Neuron (in vitro differentiated cells): ENCODE measurements at regions not wholly inside any gene's neighbourhood (a gene's known extent, or its start where the extent isn't known, plus 50 kb on each side); places are given as distances from the start of the nearest gene placed in this dataset.
"Not testable (repeated sequence)": the region's sequence is repeated elsewhere in the genome, so short reads cannot be mapped to it uniquely, and the experiment has no call there.

ENCODE experiments used
- H2AFZ ChIP-seq: one replicate; pipeline ENCODE4 v1.6.1; 2013; ENCODE audit warnings: low read depth, mild to moderate bottlenecking, inconsistent platforms, low read length, moderate library complexity
- H3K27me3 ChIP-seq: one replicate; pipeline ENCODE4 v1.6.1; 2013; ENCODE audit warnings: low read length; ENCODE audit not compliant: insufficient read depth
- H3K36me3 ChIP-seq: one replicate; pipeline ENCODE4 v1.6.1; 2013; ENCODE audit warnings: low read length; ENCODE audit not compliant: insufficient read depth
- H3K4me1 ChIP-seq: one replicate; pipeline ENCODE4 v1.6.1; 2013; ENCODE audit warnings: low read length; ENCODE audit not compliant: insufficient read depth
- H3K4me3 ChIP-seq: 2 replicates; pipeline ENCODE4 v1.5.1; 2013; ENCODE audit warnings: mild to moderate bottlenecking, low read length, moderate library complexity
- H3K9me3 ChIP-seq: one replicate; pipeline ENCODE4 v1.6.1; 2013; ENCODE audit warnings: low read length

GRCh38 chr13:79936368-79937136, 404.4 kb downstream of the SPRY2 start:
- peak overlapping the region; percentile 24 for H2AFZ ChIP-seq
- H3K4me3 ChIP-seq: no peak overlapping the region
- no peaks in the 10 kb centered on the region for H3K36me3 ChIP-seq
- H3K9me3 ChIP-seq: no peaks in the 10 kb centered on the region
- H3K27me3 ChIP-seq: no peaks in the 10 kb centered on the region
- peaks cover 21% of the 10 kb centered on the region for H3K4me1 ChIP-seq

GRCh38 chr13:79935121-79935520, 405.8 kb downstream of the SPRY2 start:
- no peaks in the 10 kb centered on the region for H3K9me3 ChIP-seq
- H3K4me3 ChIP-seq: no peak overlapping the region
- H3K36me3 ChIP-seq: no peaks in the 10 kb centered on the region
- no peak overlapping the region for H2AFZ ChIP-seq
- H3K4me1 ChIP-seq: peaks cover 21% of the 10 kb centered on the region
- no peaks in the 10 kb centered on the region for H3K27me3 ChIP-seq

- Histone ChIP-seq H3K36me3 (no peaks in the 10 kb centered on the region), H3K4me1 (peaks cover 21% of the 10 kb centered on the region), H3K9me3 (no peaks in the 10 kb centered on the region), H3K27me3 (no peaks in the 10 kb centered on the region), H3K4me3 (no peak overlapping the region), H2AFZ (no peak overlapping the region)
These were observed 407.5 kb downstream of the SPRY2 start for GRCh38 chr13:79933389-79933788.

- H3K4me3 ChIP-seq: no peak overlapping the region
These were observed 408.4 kb downstream of the SPRY2 start for GRCh38 chr13:79932556-79932955.

GRCh38 chr13:79923973-79924556, 416.9 kb downstream of the SPRY2 start:
- not testable (repeated sequence) for H3K36me3 ChIP-seq, H3K4me3 ChIP-seq, H3K4me1 ChIP-seq, H3K27me3 ChIP-seq, H2AFZ ChIP-seq, H3K9me3 ChIP-seq

More at GRCh38 chr13:79932556-79932955, 408.4 kb downstream of the SPRY2 start:
- Histone ChIP-seq H3K4me1 (peaks cover 14% of the 10 kb centered on the region), H2AFZ (no peak overlapping the region), H3K27me3 (no peaks in the 10 kb centered on the region), H3K36me3 (no peaks in the 10 kb centered on the region), H3K9me3 (no peaks in the 10 kb centered on the region)

- Histone ChIP-seq H3K4me3 (no peak overlapping the region), H3K27me3 (no peaks in the 10 kb centered on the region), H3K4me1 (no peaks in the 10 kb centered on the region), H3K9me3 (no peaks in the 10 kb centered on the region), H3K36me3 (no peaks in the 10 kb centered on the region), H2AFZ (no peak overlapping the region)
These were observed 421.8 kb downstream of the SPRY2 start for GRCh38 chr13:79919091-79919490.

GRCh38 chr13:79918620-79919019, 422.3 kb downstream of the SPRY2 start:
- Histone ChIP-seq H3K36me3 (no peaks in the 10 kb centered on the region), H3K4me3 (no peak overlapping the region), H3K27me3 (no peaks in the 10 kb centered on the region), H3K9me3 (no peaks in the 10 kb centered on the region), H3K4me1 (no peaks in the 10 kb centered on the region), H2AFZ (no peak overlapping the region)

- Histone ChIP-seq H3K36me3 (no peaks in the 10 kb centered on the region), H3K4me1 (no peaks in the 10 kb centered on the region), H3K4me3 (no peak overlapping the region), H2AFZ (no peak overlapping the region), H3K27me3 (no peaks in the 10 kb centered on the region), H3K9me3 (no peaks in the 10 kb centered on the region)
These were observed 423.3 kb downstream of the SPRY2 start for GRCh38 chr13:79917628-79918027.

GRCh38 chr13:79915114-79915811, 425.7 kb downstream of the SPRY2 start:
- H3K36me3 ChIP-seq: no peaks in the 10 kb centered on the region
- H3K4me1 ChIP-seq: no peaks in the 10 kb centered on the region
- no peak overlapping the region for H3K4me3 ChIP-seq
- H3K27me3 ChIP-seq: no peaks in the 10 kb centered on the region
- H2AFZ ChIP-seq: no peak overlapping the region
- H3K9me3 ChIP-seq: no peaks in the 10 kb centered on the region

- Histone ChIP-seq H2AFZ (no peak overlapping the region), H3K27me3 (no peaks in the 10 kb centered on the region), H3K4me3 (no peak overlapping the region), H3K9me3 (no peaks in the 10 kb centered on the region), H3K36me3 (no peaks in the 10 kb centered on the region), H3K4me1 (no peaks in the 10 kb centered on the region)
These were observed 427.6 kb downstream of the SPRY2 start for GRCh38 chr13:79913141-79913827.

- H3K27me3 ChIP-seq: no peaks in the 10 kb centered on the region
- no peaks in the 10 kb centered on the region for H3K9me3 ChIP-seq
- no peaks in the 10 kb centered on the region for H3K36me3 ChIP-seq
- H3K4me1 ChIP-seq: no peaks in the 10 kb centered on the region
- no peak overlapping the region for H3K4me3 ChIP-seq
- no peak overlapping the region for H2AFZ ChIP-seq
These were observed 428.5 kb downstream of the SPRY2 start for GRCh38 chr13:79912403-79912802.

- Histone ChIP-seq H3K27me3 (no peaks in the 10 kb centered on the region), H3K36me3 (no peaks in the 10 kb centered on the region), H3K9me3 (no peaks in the 10 kb centered on the region), H3K4me3 (no peak overlapping the region), H3K4me1 (no peaks in the 10 kb centered on the region), H2AFZ (no peak overlapping the region)
These were observed 429.9 kb downstream of the SPRY2 start for GRCh38 chr13:79910875-79911540.
